Activated T-helper 17 cell treated with anti-CD3 and anti-CD28 coated beads, Interleukin-2, amount 50 U/mL, for 72 hours (primary cell): ENCODE measurements at regions not wholly inside any gene's neighbourhood (a gene's known extent, or its start where the extent isn't known, plus 50 kb on each side); places are given as distances from the start of the nearest gene placed in this dataset.

Experiments used
- ATAC-seq: fragments of 150-1000 bp; cut with Tn5 transposase; replicated peaks from 2 replicates; pipeline ENCODE4 v1.10.0; 2021; ENCODE audit warnings: mild to moderate bottlenecking, moderate library complexity
- H3K27ac Mint-ChIP-seq: one replicate; pipeline ENCODE4 v1.8.0; 2022; ENCODE audit warnings: mixed read lengths
- H3K27me3 Mint-ChIP-seq: one replicate; pipeline ENCODE4 v1.8.0; 2022; ENCODE audit warnings: mixed read lengths
- H3K36me3 Mint-ChIP-seq: one replicate; pipeline ENCODE4 v1.8.0; 2022; ENCODE audit warnings: low read depth, mild to moderate bottlenecking, mixed read lengths
- H3K4me1 Mint-ChIP-seq: one replicate; pipeline ENCODE4 v1.8.0; 2022; ENCODE audit warnings: mixed read lengths
- H3K4me3 Mint-ChIP-seq: one replicate; pipeline ENCODE4 v1.8.0; 2022; ENCODE audit warnings: mild to moderate bottlenecking, mixed read lengths
- H3K9me3 Mint-ChIP-seq: one replicate; pipeline ENCODE4 v1.8.0; 2022; ENCODE audit warnings: mixed read lengths

DNA sequence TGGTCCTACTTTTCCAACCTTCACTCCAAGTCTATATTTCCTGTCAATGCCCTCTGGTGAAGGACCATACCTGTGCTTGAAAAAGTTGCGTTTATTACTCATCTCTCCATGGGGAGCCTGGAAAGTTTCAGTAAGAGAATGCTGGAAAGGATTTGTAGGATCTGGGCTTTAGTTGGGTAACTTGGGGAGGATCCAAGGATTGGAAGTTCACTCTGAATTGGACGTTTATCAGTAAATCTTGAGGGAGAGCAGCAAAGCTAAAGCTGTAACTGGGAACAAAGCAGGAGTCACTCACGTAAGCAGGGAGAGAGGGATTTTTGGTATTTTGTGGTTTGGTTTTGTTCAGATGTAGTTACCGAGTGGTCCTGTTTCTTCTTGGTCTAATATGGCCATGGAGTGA lies 51.4 kb upstream of the NPVF start:
- H3K36me3 Mint-ChIP-seq, result no peaks in the 10 kb centered on the region
- no peak overlapping the region for H3K27ac Mint-ChIP-seq
- no peak overlapping the region for H3K4me3 Mint-ChIP-seq
- H3K27me3 Mint-ChIP-seq, result peaks cover 26% of the 10 kb centered on the region
- no peak for ATAC-seq
- H3K9me3 Mint-ChIP-seq, result no peaks in the 10 kb centered on the region
- no peaks in the 10 kb centered on the region for H3K4me1 Mint-ChIP-seq

DNA sequence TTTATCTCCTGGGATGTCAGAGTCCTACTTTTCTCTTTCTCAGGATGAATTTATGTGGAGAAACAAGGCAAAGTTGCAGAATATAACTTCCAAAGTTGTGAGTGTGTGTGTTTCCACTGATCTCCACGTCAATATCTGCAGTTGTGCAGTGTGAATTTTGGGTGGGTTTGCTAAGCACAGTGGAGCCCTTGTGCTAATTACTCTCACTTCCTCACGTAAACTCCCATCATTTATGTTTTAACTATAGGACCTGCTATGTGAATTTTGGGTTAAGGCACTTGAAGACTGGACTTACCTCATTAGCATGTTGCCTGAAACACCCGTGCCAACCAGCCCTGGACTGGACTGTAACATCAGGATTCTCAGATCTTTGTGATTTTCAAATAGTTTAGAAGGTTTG lies 51.9 kb upstream of the NPVF start:
- Mint-ChIP-seq H3K4me3 (no peak overlapping the region), H3K27ac (no peak overlapping the region), H3K4me1 (no peaks in the 10 kb centered on the region), H3K9me3 (no peaks in the 10 kb centered on the region), H3K36me3 (no peaks in the 10 kb centered on the region), H3K27me3 (peaks cover 26% of the 10 kb centered on the region)
- ATAC-seq, result no peak

DNA sequence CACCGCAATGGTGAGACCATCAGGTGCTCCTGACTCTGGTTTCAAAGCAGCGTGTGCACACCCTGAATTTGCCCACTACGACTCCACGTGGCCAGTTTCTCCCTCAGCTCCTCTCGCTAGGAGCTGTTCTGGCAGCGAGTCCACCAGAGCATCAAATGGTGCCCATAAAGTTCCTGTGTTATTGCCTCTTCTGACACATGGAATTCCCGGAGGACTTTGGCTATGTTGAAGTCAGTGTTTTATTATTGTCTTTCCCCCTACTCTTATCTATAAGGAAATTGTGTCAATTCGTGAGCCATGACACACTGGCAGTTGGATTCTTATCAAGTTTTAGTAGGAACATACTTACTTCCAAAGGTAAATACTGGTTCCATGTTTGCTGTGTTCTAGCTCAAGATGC lies 53.9 kb upstream of the NPVF start:
- Mint-ChIP-seq H3K4me1 (no peaks in the 10 kb centered on the region), H3K9me3 (no peaks in the 10 kb centered on the region), H3K4me3 (no peak overlapping the region), H3K27ac (no peak overlapping the region), H3K27me3 (peaks cover 28% of the 10 kb centered on the region), H3K36me3 (no peaks in the 10 kb centered on the region)
- ATAC-seq, result no peak

DNA sequence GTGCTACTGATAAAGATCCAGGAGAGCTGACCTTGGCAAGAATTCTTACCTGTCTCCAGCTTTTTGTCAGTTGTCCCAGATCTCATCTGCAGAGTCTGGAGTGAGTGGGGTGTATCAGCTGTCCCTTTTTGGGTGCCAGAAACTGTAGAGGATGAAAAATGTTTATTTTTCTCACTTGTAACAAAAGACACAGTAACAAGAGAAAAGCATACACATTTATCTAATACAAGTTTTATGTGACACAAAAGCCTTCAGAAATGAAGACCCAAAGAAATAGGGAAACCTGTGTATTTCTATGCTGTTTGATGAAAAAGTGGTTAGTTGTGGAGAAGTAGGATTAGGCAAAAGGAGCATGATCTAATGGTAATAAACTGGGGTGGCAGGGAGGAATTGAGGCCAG lies 58.5 kb upstream of the NPVF start:
- ATAC-seq, result no peak
- Mint-ChIP-seq H3K36me3 (no peaks in the 10 kb centered on the region), H3K27me3 (peaks cover 29% of the 10 kb centered on the region), H3K27ac (no peak overlapping the region), H3K4me3 (no peak overlapping the region), H3K9me3 (no peaks in the 10 kb centered on the region), H3K4me1 (no peaks in the 10 kb centered on the region)

DNA sequence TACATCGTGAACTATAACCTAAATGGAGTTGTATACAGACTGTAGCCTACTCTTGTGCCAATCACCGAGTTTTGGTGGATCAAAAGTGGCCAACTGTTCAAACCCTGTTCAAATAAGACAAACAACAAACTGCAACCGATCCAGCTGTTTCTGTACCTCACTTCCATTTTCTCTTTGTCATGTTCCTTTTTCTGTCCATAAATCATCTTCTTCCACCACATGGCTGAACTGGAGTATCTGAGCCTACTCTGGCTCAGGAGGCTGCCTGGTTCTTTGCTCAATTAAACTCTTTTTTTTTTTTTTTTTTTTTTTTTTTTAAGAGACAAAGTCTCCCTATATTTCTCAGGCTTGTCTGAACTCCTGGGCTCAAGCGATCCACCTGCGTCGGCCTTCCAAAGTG lies 59.0 kb upstream of the NPVF start:
- Mint-ChIP-seq H3K4me1 (no peaks in the 10 kb centered on the region), H3K4me3 (no peak overlapping the region), H3K27ac (no peak overlapping the region), H3K9me3 (no peaks in the 10 kb centered on the region), H3K27me3 (peaks cover 27% of the 10 kb centered on the region), H3K36me3 (no peaks in the 10 kb centered on the region)
- ATAC-seq, result no peak

DNA sequence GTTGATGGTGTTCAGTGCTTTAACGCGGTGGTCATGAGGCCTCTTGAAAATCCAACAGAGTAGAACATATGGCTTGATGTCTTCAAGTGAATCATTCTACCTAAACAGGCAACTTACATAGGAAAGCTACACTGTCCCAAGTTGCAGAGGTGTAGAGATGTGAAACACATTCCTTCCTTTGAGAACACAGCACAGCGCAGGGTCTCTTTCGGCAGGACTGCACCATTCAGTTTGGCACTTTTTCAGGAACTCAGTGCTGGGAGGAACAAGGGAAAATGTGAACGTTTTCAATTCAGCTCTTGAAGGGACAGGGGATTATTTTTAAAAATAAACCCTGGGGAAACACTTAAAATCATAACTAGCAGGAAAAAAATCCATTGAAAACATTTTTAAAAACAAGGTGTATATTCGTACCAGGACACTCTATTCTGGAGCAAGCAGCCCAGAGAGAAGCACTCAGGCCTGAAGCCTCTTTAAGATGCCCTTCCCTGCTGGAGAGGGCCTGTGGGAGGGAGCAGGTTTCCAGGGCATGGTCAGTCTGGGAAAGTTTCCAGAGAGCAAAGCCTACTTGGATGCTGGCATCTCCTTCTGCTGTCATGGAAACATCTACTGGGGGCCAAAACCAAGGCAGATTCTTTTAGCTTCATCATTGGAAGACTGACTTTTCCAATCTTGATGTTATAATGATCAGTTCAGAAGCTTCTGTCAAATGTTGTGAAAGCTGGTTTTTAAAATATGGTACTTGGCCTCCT lies 60.4 kb upstream of the NPVF start:
- no peaks in the 10 kb centered on the region for H3K4me1 Mint-ChIP-seq
- no peak for ATAC-seq
- peaks cover 15% of the 10 kb centered on the region for H3K27me3 Mint-ChIP-seq
- H3K36me3 Mint-ChIP-seq, result no peaks in the 10 kb centered on the region
- H3K27ac Mint-ChIP-seq, result no peak overlapping the region
- H3K4me3 Mint-ChIP-seq, result no peak overlapping the region
- H3K9me3 Mint-ChIP-seq, result no peaks in the 10 kb centered on the region

DNA sequence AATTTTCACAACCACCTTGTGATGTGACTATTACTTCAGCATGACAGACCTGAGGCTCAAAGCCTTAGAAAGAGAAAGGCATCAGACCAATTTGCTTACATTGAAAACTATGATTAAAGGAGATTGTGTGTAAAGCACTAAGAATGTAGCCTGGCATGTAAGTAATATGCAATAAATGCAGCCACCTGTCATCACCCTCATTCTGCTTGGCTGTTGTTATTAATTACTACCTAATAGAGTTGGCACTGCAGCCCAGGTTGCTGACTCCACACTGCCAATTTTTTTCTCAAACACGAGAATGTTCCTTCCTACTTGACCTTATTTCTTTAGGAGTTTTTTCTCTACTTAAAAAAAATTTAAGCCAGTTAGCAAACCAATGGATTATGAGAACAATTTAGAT lies 61.2 kb upstream of the NPVF start:
- Mint-ChIP-seq H3K27me3 (peaks cover 15% of the 10 kb centered on the region), H3K36me3 (no peaks in the 10 kb centered on the region), H3K4me1 (no peaks in the 10 kb centered on the region), H3K9me3 (no peaks in the 10 kb centered on the region), H3K27ac (no peak overlapping the region), H3K4me3 (no peak overlapping the region)
- ATAC-seq, result no peak

DNA sequence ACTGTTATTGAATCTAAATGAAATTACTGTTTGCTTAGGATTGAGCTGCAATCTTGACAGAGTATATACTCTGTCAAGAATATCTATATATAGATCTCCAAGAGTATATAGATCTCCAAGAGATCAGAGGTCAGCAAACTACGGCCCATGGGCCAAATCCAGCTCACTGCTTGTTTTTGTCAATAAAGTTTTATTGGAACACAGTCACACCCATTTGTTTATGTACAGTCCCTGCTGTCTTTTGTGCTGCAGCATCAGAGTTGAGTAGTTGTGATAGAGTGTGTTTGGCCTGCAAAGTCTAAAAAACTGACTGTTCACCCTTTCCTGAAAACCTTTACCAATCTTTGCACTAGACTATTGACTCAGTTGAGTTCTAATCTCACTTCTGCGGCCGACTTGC lies 66.3 kb upstream of the NPVF start:
- H3K27ac Mint-ChIP-seq, result no peak overlapping the region
- no peaks in the 10 kb centered on the region for H3K4me1 Mint-ChIP-seq
- H3K9me3 Mint-ChIP-seq, result no peaks in the 10 kb centered on the region
- no peak for ATAC-seq
- H3K27me3 Mint-ChIP-seq, result peaks cover 5% of the 10 kb centered on the region
- H3K4me3 Mint-ChIP-seq, result no peak overlapping the region
- no peaks in the 10 kb centered on the region for H3K36me3 Mint-ChIP-seq

DNA sequence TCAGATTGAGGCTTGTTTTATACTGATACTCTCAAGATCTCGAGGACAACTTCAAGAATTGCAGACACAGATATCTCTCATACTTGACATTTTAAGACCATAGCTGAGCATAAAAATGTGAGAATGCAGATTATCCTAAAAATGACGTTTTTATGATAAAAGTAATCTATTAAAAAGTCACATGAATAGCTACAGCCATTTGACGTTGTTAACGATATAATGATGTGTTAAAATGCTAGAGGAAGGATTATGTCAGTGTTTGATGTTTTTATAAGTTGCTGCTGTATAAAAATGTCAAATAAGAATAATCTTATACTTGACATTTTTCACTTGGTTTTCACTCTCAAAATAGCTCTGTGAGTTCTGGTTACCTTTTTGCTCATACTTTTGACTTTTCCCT lies 67.1 kb upstream of the NPVF start:
- Mint-ChIP-seq H3K27me3 (peaks cover 2% of the 10 kb centered on the region), H3K36me3 (no peaks in the 10 kb centered on the region), H3K4me1 (no peaks in the 10 kb centered on the region), H3K9me3 (no peaks in the 10 kb centered on the region), H3K27ac (no peak overlapping the region), H3K4me3 (no peak overlapping the region)
- no peak for ATAC-seq

DNA sequence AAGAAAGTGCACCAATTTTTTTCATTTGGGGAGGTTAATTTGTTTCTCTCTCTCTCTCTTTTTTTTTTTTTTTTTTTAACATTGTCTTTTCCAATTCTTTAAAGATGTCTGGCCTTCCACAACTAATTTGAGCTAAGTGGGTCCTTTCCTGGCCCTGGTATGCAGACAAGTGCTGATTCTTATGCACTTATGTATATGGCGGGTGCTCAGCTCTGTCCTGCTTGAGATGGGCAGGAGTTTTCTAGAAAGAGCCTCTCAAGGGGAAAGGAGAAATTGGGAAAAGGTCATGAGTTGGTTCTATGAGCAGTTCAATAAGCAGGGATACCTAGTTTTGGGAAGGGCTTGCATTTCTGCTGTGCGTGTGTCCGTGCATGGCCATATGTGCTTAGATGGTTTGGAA lies 67.8 kb upstream of the NPVF start:
- Mint-ChIP-seq H3K4me3 (no peak overlapping the region), H3K36me3 (no peaks in the 10 kb centered on the region), H3K9me3 (no peaks in the 10 kb centered on the region), H3K27me3 (no peaks in the 10 kb centered on the region), H3K4me1 (no peaks in the 10 kb centered on the region), H3K27ac (no peak overlapping the region)
- ATAC-seq, result no peak

DNA sequence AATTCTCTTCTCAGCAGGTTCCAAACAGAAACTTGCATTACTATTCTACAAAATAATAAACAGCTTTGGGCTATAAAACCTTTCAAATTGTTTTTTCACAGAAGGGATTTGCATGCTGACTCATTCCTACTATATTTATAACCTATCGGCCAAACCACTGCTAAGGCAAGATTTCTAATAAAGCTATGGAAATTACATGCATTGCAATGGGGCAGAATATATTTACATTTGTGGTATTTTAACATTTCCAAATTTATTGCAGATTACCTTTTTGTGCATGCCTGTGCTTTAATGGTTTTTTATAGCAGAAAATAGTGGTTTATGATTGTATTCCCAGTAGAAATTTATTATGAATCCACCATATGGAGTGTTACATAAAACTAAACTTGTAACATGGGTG lies 69.0 kb upstream of the NPVF start:
- Mint-ChIP-seq H3K4me3 (no peak overlapping the region), H3K27ac (no peak overlapping the region), H3K9me3 (no peaks in the 10 kb centered on the region), H3K36me3 (no peaks in the 10 kb centered on the region), H3K4me1 (no peaks in the 10 kb centered on the region), H3K27me3 (no peaks in the 10 kb centered on the region)
- ATAC-seq, result no peak

DNA sequence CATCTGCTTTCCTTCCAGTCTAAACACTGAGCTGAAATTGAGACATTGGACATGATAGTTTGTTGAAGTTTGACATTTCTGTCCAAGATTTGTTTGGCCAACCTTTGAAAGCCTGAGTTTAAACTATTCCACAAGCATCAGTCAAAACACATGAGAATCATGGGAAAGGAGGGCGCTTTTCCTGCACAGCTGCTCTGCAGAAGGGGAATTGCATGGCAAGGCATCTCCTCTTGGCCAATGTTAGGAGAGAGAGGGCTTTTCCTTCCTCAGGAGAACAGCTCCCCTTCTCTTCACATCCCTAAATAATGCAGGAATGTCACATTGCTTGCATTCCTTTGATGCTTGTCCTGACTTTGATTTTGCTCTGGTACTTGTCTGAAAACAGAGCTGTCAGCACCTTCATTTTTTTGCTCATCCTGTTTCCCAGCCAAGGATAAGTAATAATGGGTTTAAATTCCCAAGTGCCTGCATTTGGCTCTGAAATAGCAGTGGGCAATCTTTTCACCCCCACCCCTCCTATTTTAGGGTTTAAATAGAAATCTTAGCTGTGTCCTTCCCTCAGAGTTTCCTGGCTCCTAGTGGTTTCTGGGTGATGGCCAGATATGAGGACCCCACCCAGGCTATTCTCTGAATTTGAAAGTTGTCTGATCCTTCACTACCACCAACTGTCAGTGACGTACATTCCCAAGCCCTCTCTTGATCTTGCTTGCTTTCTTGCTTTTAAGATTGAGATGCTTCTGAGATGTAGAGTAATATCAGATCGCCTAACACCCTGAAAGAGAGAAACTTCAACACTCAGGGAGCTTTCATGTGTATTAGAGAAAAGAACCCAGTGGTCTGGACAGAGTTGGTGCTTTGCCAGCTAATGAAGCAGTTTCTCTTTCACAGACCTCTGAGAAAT lies 75.2 kb upstream of the NPVF start:
- no peaks in the 10 kb centered on the region for H3K4me1 Mint-ChIP-seq
- H3K36me3 Mint-ChIP-seq, result no peaks in the 10 kb centered on the region
- no peaks in the 10 kb centered on the region for H3K9me3 Mint-ChIP-seq
- peaks cover 11% of the 10 kb centered on the region for H3K27me3 Mint-ChIP-seq
- no peak overlapping the region for H3K27ac Mint-ChIP-seq
- H3K4me3 Mint-ChIP-seq, result no peak overlapping the region
- ATAC-seq, result no peak

DNA sequence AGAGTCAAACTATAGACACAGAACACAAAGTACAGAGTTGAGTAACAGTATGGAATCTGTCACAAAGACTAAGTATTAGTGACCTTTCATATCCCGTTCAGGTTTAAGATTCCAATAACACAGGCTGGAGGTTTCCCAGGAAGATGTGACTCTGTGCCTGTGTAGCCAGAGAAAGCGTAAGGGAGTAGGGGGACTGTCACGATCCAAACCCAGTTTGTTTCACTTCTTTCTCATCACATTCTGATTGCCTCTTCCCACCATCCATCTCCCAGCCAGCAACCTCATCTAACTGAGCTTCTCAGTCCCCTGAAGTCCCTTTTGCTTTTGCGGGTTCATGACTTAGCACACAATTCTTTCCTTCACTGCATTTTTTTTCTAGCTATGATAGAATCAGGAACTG lies 76.4 kb upstream of the NPVF start:
- Mint-ChIP-seq H3K36me3 (no peaks in the 10 kb centered on the region), H3K4me1 (no peaks in the 10 kb centered on the region), H3K27me3 (peaks cover 11% of the 10 kb centered on the region), H3K9me3 (no peaks in the 10 kb centered on the region), H3K27ac (no peak overlapping the region), H3K4me3 (no peak overlapping the region)
- ATAC-seq, result no peak

DNA sequence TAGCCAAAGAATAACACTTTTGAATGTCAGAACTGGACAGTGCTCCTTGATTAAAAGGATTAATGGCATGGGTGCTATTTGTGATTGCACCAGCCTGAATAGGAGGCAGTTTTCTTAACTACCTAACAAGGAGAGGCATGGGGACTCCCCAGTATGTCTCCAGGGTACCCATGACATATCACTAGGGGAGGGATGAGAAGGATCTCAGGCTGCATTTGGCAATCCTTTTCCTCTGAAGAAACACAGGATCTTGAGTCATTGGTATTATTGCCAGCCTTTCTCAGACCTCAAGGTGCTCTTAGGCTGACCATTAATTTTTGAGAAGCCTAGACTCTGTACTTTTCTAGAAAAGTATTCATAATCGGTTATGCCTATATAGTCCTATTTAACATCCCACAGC lies 77.5 kb upstream of the NPVF start:
- Mint-ChIP-seq H3K27me3 (peaks cover 11% of the 10 kb centered on the region), H3K9me3 (no peaks in the 10 kb centered on the region), H3K27ac (no peak overlapping the region), H3K36me3 (no peaks in the 10 kb centered on the region), H3K4me3 (no peak overlapping the region), H3K4me1 (no peaks in the 10 kb centered on the region)
- ATAC-seq, result no peak

DNA sequence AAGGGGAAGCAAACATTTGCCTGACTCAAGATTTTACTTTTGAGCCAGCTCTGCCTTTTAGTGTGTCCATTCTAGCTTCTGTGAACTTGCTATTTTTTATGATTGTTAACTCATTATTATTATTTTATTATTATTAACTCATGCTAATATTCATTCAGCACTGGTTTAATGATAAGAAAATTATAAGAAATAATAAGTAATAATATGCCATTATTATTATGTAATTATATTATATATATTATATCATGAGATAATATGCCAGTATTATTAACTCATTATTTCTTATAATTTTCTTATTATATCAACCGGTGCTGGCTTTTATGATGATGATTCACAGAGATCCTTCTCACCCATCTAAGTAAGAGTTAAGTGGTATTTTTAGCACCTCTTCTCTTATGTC lies 79.3 kb upstream of the NPVF start:
- Mint-ChIP-seq H3K27ac (no peak overlapping the region), H3K4me3 (no peak overlapping the region), H3K27me3 (peaks cover 11% of the 10 kb centered on the region), H3K9me3 (no peaks in the 10 kb centered on the region), H3K36me3 (no peaks in the 10 kb centered on the region), H3K4me1 (no peaks in the 10 kb centered on the region)
- ATAC-seq, result no peak
